KOPT-K1 (cell line): ENCODE measurements at regions not wholly inside any gene's neighbourhood (a gene's known extent, or its start where the extent isn't known, plus 50 kb on each side); places are given as distances from the start of the nearest gene placed in this dataset.
"Not testable (repeated sequence)": the region's sequence is repeated elsewhere in the genome, so short reads cannot be mapped to it uniquely, and the experiment has no call there.

Source experiments
- H3K27ac ChIP-seq: fragments of 200-600 bp; sonication (generic); 2 replicates; pipeline ENCODE4 v1.5.1; 2016; ENCODE audit warnings: antibody characterized with exemption, mild to moderate bottlenecking, low read depth, low read length; ENCODE audit not compliant: poor library complexity, severe bottlenecking
- H3K36me3 ChIP-seq: fragments of 200-600 bp; sonication (generic); 2 replicates; pipeline ENCODE4 v1.5.1; 2017; ENCODE audit warnings: antibody characterized with exemption, mild to moderate bottlenecking, low read length, moderate library complexity; ENCODE audit not compliant: insufficient read depth
- H3K9me3 ChIP-seq: fragments of 200-600 bp; sonication (generic); 2 replicates; pipeline ENCODE4 v1.5.1; 2017; ENCODE audit warnings: antibody characterized with exemption, low read length, mild to moderate bottlenecking; ENCODE audit not compliant: insufficient read depth, poor library complexity, severe bottlenecking

DNA sequence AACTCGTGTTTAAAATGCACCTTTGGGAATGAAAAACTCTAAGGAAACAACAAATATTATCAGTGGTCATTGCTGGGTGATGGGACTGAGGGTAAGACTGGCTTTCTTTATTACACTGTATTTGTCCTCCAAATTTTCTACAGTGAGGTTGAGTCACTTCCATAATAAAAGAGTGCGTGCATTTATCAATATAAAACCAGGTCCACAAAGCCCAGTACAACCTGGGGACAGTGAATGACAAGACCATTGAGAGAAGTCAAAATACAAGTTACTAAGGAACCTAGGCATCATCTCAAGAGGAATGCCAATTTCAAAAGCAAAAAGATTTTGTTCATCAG is 76.4 kb downstream of the MAGED4 start:
- Histone ChIP-seq H3K9me3 (no peaks in the 10 kb centered on the region), H3K36me3 (no peaks in the 10 kb centered on the region), H3K27ac (peak overlapping the region; percentile 59)

DNA sequence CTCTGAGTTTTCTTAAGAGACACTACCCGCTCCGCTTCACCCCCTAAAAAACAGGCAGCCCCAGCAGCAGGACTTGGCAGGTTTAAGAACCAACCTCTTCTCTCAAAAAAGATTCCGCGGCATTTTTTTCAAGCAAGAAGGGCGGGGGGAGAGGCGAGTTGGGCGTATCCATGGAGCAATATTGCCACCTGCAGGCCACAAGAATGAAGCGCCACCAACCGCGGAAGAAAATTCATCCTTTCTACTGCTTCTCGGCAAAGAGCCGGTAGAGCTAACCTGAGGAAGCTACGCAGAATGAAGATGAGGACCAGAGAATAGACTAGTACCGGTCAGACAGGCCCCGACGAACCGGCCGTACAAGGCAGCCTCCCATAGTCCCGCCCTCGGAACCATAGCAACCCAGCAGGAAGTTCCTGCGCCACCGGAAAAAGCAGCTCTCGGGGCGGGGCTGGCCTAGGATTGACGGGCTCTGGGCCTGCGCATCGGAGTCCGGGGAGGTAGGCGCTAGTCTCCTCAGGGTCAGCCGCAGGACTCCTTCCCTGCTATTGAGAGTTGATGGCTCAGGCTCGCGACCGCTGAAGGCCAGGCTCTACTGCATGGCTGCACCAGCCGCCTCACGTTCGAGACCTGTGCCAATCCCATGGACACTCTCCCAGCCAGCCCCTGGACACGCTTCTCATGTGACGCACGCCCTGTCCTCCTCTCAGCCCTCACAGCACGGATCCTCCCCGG is 76.9 kb downstream of the MAGED4 start:
- Histone ChIP-seq H3K36me3 (no peaks in the 10 kb centered on the region), H3K27ac (peak overlapping the region; percentile 59), H3K9me3 (no peaks in the 10 kb centered on the region)

DNA sequence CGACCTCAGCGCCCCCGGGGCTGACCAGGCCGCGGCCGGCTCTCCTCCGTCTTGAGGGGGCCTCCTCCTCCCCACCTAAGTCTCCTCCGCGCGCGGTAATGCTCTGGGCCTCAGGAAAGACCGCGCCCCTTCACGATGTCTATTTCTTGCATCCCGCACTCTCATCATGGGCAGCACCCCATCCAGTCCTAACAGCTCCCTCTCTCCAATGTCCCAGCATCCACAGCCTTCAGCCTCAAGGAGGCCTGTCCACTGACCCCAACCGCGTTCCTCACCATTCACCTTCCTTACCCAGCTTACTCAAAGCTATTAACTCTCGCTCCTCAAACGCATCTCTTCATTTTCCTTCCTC is 77.5 kb downstream of the MAGED4 start:
- peak overlapping the region; percentile 59 for H3K27ac ChIP-seq
- no peaks in the 10 kb centered on the region for H3K36me3 ChIP-seq
- H3K9me3 ChIP-seq: no peaks in the 10 kb centered on the region

DNA sequence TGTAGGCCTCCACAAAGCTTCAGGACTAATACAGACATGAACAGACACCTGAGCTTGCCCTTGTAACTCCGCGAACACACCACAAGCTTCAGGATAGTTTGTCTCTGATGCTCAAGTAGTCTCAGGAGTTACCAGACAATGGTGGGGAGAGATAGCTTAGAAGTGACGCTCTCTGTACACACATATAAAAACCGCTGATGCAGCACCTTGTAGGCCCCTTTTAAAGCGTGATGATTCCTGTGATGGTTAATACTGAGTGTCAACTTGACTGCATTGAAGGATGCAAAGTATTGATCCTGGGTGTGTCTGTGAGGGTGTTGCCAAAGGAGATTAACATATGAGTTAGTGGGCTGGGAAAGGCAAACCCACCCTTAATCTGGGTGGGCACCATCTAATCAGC is 78.7 kb downstream of the MAGED4 start:
- Histone ChIP-seq H3K36me3 (no peaks in the 10 kb centered on the region), H3K27ac (no peak overlapping the region), H3K9me3 (no peaks in the 10 kb centered on the region)

DNA sequence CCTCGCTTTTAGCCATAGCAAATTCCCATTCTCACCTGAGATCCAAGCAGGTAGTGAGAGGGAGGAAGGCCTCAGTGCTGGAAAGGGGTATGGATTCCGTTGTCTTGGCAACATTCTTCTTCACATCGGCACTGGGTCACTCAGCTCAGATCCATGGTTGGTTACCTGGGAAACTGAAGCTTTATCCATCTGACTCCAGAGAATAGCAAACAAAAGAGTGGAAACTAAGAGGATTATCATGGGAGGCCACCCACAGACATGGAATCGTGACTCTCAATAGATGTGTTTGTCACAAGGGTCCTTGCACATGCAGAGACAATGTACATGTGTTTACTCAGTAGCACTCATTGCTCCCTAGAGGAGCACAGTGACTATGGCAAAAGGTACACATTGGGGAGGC is 81.0 kb downstream of the MAGED4 start:
- Histone ChIP-seq H3K9me3 (no peaks in the 10 kb centered on the region), H3K27ac (no peak overlapping the region), H3K36me3 (no peaks in the 10 kb centered on the region)

DNA sequence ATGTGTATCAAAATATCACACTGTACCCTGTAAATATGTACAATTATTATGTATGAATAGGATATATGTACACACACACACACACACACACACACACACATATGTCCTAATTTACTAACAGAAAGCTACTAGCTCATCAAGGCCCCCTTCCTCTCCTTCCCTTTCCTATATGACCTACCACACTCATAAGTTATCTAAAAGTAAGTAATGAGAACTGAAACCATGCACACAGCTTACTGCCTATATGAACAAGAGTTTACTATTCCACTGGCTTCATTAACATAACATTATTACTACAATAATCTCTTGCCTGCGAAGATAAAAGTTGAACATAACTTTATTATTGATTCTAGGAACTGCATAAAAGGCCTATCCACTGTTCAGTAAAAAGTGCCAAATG is 83.8 kb downstream of the MAGED4 start:
- H3K9me3 ChIP-seq, H3K27ac ChIP-seq, H3K36me3 ChIP-seq: not testable (repeated sequence)

DNA sequence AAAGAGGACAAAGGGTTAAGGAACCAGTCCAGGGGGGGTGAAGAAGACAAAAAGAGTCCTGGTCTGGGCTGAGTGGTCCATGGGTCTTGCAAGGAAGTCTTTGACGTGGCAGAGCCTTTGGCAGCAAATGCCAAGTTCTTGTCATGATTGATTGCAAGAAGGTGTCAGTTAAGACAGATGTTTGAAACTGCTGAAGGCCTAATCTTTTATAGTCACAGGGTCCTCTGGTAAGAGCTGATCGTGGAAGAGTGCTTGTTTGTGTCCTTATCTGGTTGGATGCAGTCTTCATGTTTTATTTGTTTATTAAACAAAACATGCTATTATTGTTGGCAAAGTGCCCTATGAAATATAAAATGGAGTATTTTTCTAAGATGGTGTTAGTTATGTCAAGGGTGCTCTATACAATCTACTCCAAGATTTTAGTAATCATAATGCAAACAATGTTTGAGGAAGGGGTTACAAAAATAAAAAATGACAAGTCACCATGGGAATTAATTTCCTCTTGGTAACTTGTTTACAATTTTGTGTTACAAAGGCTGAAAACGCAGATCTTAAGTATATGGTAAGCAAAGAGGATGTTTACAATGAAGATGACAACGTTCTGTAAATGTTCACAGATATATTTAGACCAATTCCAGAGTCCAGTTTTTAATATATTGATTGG is 85.9 kb downstream of the MAGED4 start:
- Histone ChIP-seq H3K36me3 (no peaks in the 10 kb centered on the region), H3K27ac (no peak overlapping the region), H3K9me3 (no peaks in the 10 kb centered on the region)

DNA sequence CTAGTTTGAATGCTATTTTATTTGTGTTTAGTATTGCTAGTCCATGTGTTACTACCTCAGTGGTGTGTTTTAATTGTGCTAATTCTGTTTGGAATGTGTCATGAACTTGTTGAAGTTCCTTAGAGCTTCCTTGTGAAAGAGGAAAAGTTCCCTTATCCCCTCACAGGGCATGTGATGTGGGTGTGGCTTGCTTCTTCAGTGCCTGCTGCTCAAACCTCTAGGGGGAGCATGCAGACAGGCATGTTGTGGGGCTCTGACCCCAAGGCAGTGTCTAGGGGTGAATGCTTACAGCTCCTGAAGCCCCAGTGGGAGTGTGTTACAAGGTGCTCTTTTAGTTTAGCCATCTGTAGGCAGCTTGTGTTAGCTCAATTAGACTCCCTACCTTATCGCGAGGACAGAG is 86.5 kb downstream of the MAGED4 start:
- H3K27ac ChIP-seq: no peak overlapping the region
- no peaks in the 10 kb centered on the region for H3K36me3 ChIP-seq
- H3K9me3 ChIP-seq: no peaks in the 10 kb centered on the region

DNA sequence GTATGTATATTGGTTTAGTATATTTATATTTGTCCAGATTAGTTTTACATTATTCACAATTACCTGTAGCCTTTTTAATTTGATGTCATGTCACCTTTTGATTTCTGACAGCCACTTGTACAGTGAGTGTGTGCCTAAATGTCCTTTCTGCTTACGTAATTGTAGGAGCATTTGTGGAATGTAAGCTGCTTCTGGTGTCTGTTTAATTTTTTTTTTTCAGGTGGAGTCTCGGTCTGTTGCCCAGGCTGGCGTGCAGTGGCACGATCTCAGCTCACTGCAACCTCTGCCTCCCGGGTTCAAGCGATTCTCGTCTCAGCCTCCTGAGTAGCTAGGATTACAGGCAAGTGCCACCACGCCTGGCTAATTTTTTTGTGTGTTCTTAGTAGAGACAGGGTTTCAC is 91.2 kb upstream of the XAGE2 start:
- Histone ChIP-seq H3K27ac (no peak overlapping the region), H3K36me3 (no peaks in the 10 kb centered on the region), H3K9me3 (no peaks in the 10 kb centered on the region)

DNA sequence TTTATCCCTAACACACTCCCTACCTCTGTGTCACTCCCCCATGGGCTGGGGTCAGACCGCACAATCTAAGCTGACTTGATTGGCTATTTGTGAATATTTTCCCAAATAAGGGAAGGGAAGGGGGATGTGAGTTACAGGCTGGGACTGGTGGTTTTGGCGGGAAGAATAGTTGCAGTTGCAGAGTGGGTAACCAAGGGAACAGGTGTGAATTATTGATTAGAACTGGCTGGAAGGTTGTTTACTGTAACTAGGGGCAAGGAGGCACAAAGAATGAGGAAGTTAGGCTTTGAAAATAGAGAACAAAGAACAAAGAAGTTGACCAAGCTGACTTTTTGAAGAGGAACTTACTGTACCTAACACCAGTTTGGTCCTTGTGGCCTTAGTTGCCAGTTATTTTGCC is 88.0 kb upstream of the XAGE2 start:
- Histone ChIP-seq H3K9me3 (no peaks in the 10 kb centered on the region), H3K36me3 (no peaks in the 10 kb centered on the region), H3K27ac (no peak overlapping the region)

DNA sequence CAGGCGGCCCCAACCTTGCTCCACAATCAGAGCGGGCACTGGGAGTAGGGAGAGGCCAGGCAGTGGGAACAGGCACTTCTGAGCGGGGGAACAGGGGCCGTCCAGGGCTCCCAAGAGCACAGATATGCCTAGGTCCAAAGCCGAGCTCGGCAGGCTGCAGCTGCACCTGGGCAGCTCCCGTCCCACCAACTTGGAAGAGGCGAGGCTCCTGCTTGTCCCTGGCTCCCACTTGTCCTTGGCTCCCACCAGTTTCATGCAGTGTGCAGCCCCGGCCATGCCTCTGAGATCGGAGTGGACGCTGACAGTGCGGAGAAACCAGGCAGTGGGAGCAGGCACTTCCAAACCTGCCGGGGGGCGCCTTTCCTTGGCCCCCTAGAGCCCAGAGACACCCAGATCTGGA is 84.0 kb upstream of the XAGE2 start:
- peaks cover 8% of the 10 kb centered on the region for H3K9me3 ChIP-seq

DNA sequence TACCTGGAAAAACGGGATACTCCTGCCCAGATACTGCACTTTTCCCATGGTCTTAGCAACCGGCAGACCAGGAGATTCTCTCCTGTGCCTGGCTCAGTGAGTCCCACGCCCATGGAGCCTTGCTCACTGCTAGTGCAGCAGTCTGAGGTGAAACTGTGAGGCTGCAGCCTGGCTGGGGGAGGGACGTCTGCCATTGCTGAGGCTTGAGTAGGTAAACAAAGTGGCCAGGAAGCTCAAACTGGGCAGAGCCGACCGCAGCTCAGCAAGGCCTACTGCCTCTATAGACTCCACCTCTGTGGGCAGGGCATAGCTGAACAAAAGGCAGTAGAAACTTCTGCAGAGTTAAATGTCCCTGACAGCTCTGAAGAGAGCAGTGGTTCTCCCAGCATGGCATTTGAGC is 69.9 kb upstream of the XAGE2 start:
- not testable (repeated sequence) for H3K36me3 ChIP-seq, H3K9me3 ChIP-seq, H3K27ac ChIP-seq

More for the DNA sequence above, 84.0 kb upstream of the XAGE2 start:
- Histone ChIP-seq H3K27ac (no peak overlapping the region), H3K36me3 (no peaks in the 10 kb centered on the region)

DNA sequence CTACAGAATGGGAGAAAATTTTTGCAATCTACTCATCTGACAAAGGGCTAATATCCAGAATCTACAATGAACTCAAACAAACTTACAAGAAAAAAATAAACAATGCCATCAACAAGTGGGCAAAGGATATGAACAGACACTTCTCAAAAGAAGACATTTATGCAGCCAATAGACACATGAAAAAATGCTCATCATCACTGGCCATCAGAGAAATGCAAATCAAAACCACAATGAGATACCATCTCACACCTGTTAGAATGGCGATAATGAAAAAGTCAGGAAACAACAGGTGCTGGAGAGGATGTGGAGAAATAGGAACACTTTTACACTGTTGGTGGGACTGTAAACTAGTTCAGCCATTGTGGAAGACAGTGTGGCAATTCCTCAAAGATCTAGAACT is 60.3 kb upstream of the XAGE2 start:
- H3K27ac ChIP-seq, H3K36me3 ChIP-seq, H3K9me3 ChIP-seq: not testable (repeated sequence)
